B cell (primary cell): ENCODE measurements at regions not wholly inside any gene's neighbourhood (a gene's known extent, or its start where the extent isn't known, plus 50 kb on each side); places are given as distances from the start of the nearest gene placed in this dataset.

Experiments
- ATAC-seq: fragments of 200-7000 bp; cut with Tn5 transposase; one replicate; pipeline ENCODE4 v1.10.0; 2021; ENCODE audit warnings: low read depth, mild to moderate bottlenecking, moderate number of reproducible peaks, moderate library complexity
- CTCF ChIA-PET: fragments of 350-600 bp; sonication (Branson Sonifier 250); formaldehyde crosslinking; loops from one replicate; lab custom pipeline; 2021; ENCODE audit warnings: antibody characterized with exemption, inconsistent platforms; lab: Charles Lee
- POLR2A ChIA-PET: fragments of 350-600 bp; sonication (Branson Sonifier 250); formaldehyde crosslinking; loops from one replicate; lab custom pipeline; 2021; ENCODE audit warnings: antibody characterized with exemption; lab: Charles Lee
- DNase-seq: peaks from one replicate; pipeline ENCODE4 v3.0.0; 2013
- H2AFZ ChIP-seq: 2 replicates; pipeline ENCODE4 v1.6.1; 2012; ENCODE audit warnings: mild to moderate bottlenecking, low read depth, low read length; ENCODE audit not compliant: insufficient read depth, poor library complexity, severe bottlenecking
- H3K27ac ChIP-seq, 2 donors: 1 replicate in 1 of 2; 2 replicates in 1 of 2; pipeline ENCODE4 v1.5.1; 2012 to 2013; ENCODE audit warnings: low read length in 2 of 2, mild to moderate bottlenecking in 2 of 2, moderate library complexity in 1 of 2
- H3K27me3 ChIP-seq, 4 experiments: fragments of 200-600 bp in 1 of 4; sonication (generic) in 1 of 4; replicated peaks in 1 of 4; 1 replicate in 2 of 4; 2 replicates in 2 of 4; pipeline versions ENCODE4 v1.6.1 to v1.7.0; 2013 to 2016; ENCODE audit warnings: low read length in 3 of 4, mild to moderate bottlenecking in 2 of 4, mixed read lengths in 1 of 4, moderate library complexity in 1 of 4; ENCODE audit not compliant: insufficient read depth in 4 of 4, control insufficient read depth in 3 of 4; ENCODE audit errors: control extremely low read depth in 1 of 4
- H3K36me3 ChIP-seq, 2 experiments: replicated peaks in 1 of 2; 1 replicate in 1 of 2; 2 replicates in 1 of 2; pipeline versions ENCODE4 v1.6.1 to v1.7.1; 2013; ENCODE audit warnings: low read length in 1 of 2; ENCODE audit not compliant: insufficient read depth in 2 of 2, control insufficient read depth in 1 of 2; ENCODE audit errors: control extremely low read depth in 1 of 2, extremely low read depth in 1 of 2
- H3K4me1 ChIP-seq, 2 donors: fragments of 200-600 bp in 1 of 2; sonication (generic) in 1 of 2; 1 replicate in 1 of 2; 2 replicates in 1 of 2; pipeline versions ENCODE4 v1.5.1 to v1.6.1; 2013 to 2017; ENCODE audit warnings: low read length in 2 of 2; ENCODE audit not compliant: control insufficient read depth in 2 of 2, insufficient read depth in 2 of 2
- H3K4me2 ChIP-seq: replicated peaks from 2 replicates; pipeline ENCODE3; 2012; ENCODE audit warnings: mild to moderate bottlenecking, low read depth, low read length; ENCODE audit not compliant: poor library complexity, severe bottlenecking
- H3K4me3 ChIP-seq, 5 experiments: fragments of 200-600 bp in 1 of 5; sonication (generic) in 1 of 5; 1 replicate in 3 of 5; 2 replicates in 2 of 5; pipeline versions ENCODE4 v1.5.1 to v1.7.0; 2011 to 2016; ENCODE audit warnings: low read length in 4 of 5, mild to moderate bottlenecking in 4 of 5, low read depth in 2 of 5, control low read depth in 1 of 5, moderate library complexity in 1 of 5; ENCODE audit not compliant: insufficient read depth in 1 of 5; ENCODE audit errors: control extremely low read depth in 1 of 5, extremely low read depth in 1 of 5
- H3K79me2 ChIP-seq: fragments of 200-600 bp; sonication (generic); one replicate; pipeline ENCODE4 v1.6.0; 2016; ENCODE audit warnings: low read length; ENCODE audit not compliant: control insufficient read depth, insufficient read depth
- H3K9ac ChIP-seq: fragments of 200-600 bp; sonication (generic); 2 replicates; pipeline ENCODE4 v1.6.1; 2017; ENCODE audit warnings: mild to moderate bottlenecking, low read length, moderate library complexity
- H3K9me3 ChIP-seq, 3 donors: one replicate each; pipeline versions ENCODE4 v1.6.1 to v1.7.1; 2013; ENCODE audit warnings: low read length in 2 of 3; ENCODE audit not compliant: control insufficient read depth in 2 of 3, insufficient read depth in 1 of 3; ENCODE audit errors: control extremely low read depth in 1 of 3
- H4K20me1 ChIP-seq: 2 replicates; pipeline ENCODE4 v1.6.0; 2012; ENCODE audit warnings: mild to moderate bottlenecking, low read length; ENCODE audit not compliant: insufficient read depth, control insufficient read depth, poor library complexity, severe bottlenecking
- H3K27ac Mint-ChIP-seq: one replicate; pipeline ENCODE4 v1.8.0; 2021; ENCODE audit warnings: mixed read lengths
- H3K27me3 Mint-ChIP-seq: one replicate; pipeline ENCODE4 v1.8.0; 2021; ENCODE audit warnings: mixed read lengths
- H3K4me1 Mint-ChIP-seq: one replicate; pipeline ENCODE4 v1.8.0; 2021; ENCODE audit warnings: mixed read lengths
- H3K4me3 Mint-ChIP-seq: one replicate; pipeline ENCODE4 v1.8.0; 2021; ENCODE audit warnings: mixed read lengths
- H3K9me3 Mint-ChIP-seq: one replicate; pipeline ENCODE4 v1.8.0; 2022; ENCODE audit warnings: mixed read lengths; ENCODE audit not compliant: insufficient read depth
- EZH2 ChIP-seq: IDR thresholded peaks from 2 replicates; pipeline ENCODE4 v1.6.1; 2012; ENCODE audit warnings: borderline replicate concordance, low read depth, mild to moderate bottlenecking, moderate library complexity, low read length; ENCODE audit not compliant: insufficient read depth, poor library complexity, severe bottlenecking
- WGBS: methylation state at CpG from one replicate; pipeline ENCODE4 v1.1.5; 2013; ENCODE audit warnings: missing lambda C conversion rate; ENCODE audit not compliant: insufficient coverage; 5-methylcytosine and 5-hydroxymethylcytosine counted together
- intact Hi-C: fragments of 100-400 bp; cut with micrococcal nuclease; formaldehyde crosslinking; loops from one replicate; pipeline ENCODE4 v1.10.0; 2022
- TF ChIP-seq, protein P1 (sequence below): fragments of 200-600 bp; IDR thresholded peaks from one replicate; pipeline ENCODE4 v1.8.0; 2022; ENCODE audit warnings: antibody characterized with exemption, mild to moderate bottlenecking

GRCh38 chr15:94033683-94034020, 197.7 kb upstream of the MCTP2 start:
- Histone ChIP-seq H2AFZ (no peak overlapping the region), H3K36me3 (no peaks in the 10 kb centered on the region), H3K27me3 (no peaks in the 10 kb centered on the region), H3K4me2 (no peak overlapping the region), H3K9me3 (no peaks in the 10 kb centered on the region), H3K4me3 (no peak overlapping the region), H3K4me1 (no peaks in the 10 kb centered on the region), H4K20me1 (no peaks in the 10 kb centered on the region), H3K9ac (no peak overlapping the region), H3K79me2 (no peaks in the 10 kb centered on the region), H3K27ac (no peak overlapping the region)
- DNase-seq = no peak
- intact Hi-C loops = no loop called here
- WGBS = 98% methylated on average over 17 of the region's 17 CpGs
- ChIA-PET CTCF (no interaction called here), POLR2A (no interaction called here)
- H3K27ac Mint-ChIP-seq = no peak overlapping the region
- ATAC-seq = no peak
- no peaks in the 10 kb centered on the region for H3K4me1 Mint-ChIP-seq
- no peak overlapping the region for H3K4me3 Mint-ChIP-seq
- TF ChIP-seq, protein P1, sequence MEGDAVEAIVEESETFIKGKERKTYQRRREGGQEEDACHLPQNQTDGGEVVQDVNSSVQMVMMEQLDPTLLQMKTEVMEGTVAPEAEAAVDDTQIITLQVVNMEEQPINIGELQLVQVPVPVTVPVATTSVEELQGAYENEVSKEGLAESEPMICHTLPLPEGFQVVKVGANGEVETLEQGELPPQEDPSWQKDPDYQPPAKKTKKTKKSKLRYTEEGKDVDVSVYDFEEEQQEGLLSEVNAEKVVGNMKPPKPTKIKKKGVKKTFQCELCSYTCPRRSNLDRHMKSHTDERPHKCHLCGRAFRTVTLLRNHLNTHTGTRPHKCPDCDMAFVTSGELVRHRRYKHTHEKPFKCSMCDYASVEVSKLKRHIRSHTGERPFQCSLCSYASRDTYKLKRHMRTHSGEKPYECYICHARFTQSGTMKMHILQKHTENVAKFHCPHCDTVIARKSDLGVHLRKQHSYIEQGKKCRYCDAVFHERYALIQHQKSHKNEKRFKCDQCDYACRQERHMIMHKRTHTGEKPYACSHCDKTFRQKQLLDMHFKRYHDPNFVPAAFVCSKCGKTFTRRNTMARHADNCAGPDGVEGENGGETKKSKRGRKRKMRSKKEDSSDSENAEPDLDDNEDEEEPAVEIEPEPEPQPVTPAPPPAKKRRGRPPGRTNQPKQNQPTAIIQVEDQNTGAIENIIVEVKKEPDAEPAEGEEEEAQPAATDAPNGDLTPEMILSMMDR = no peak
- TF ChIP-seq EZH2 = no peak
- peaks cover 17% of the 10 kb centered on the region for H3K27me3 Mint-ChIP-seq
- H3K9me3 Mint-ChIP-seq = peaks cover 5% of the 10 kb centered on the region

- Mint-ChIP-seq H3K9me3 (peaks cover 2% of the 10 kb centered on the region), H3K27me3 (peaks cover 17% of the 10 kb centered on the region), H3K27ac (no peak overlapping the region), H3K4me3 (no peak overlapping the region), H3K4me1 (no peaks in the 10 kb centered on the region)
- Histone ChIP-seq H4K20me1 (no peaks in the 10 kb centered on the region), H2AFZ (no peak overlapping the region), H3K4me2 (no peak overlapping the region), H3K27ac (no peak overlapping the region), H3K9me3 (no peaks in the 10 kb centered on the region), H3K36me3 (no peaks in the 10 kb centered on the region), H3K4me1 (no peaks in the 10 kb centered on the region), H3K9ac (no peak overlapping the region), H3K4me3 (no peak overlapping the region), H3K79me2 (no peaks in the 10 kb centered on the region), H3K27me3 (no peaks in the 10 kb centered on the region)
- ATAC-seq = no peak
- intact Hi-C loops = no loop called here
- ChIA-PET POLR2A (no interaction called here), CTCF (no interaction called here)
- TF ChIP-seq, protein P1 = no peak
- TF ChIP-seq EZH2 = no peak
- DNase-seq = no peak
- 86% methylated on average over 3 of the region's 8 CpGs for WGBS
These were observed 198.2 kb upstream of the MCTP2 start for GRCh38 chr15:94033014-94033682.
